ENCODE measurements at regions not wholly inside any gene's neighbourhood (a gene's known extent, or its start where the extent isn't known, plus 50 kb on each side); places are given as distances from the start of the nearest gene placed in this dataset.

GRCh38 chr5:52727576-52727975, 60.1 kb upstream of the ITGA1 start:
- no peak for TF ChIP-seq CTCF (IDR thresholded peaks at IDR 0.05; ENCODE audit: low read length, missing control alignments)
- H3K4me3 ChIP-seq (replicated peaks; ENCODE audit: low read depth, low read length) = no peak overlapping the region
- DNase-seq (ENCODE audit: low read depth) = peak; percentile 79

GRCh38 chr5:52728224-52728623, 59.5 kb upstream of the ITGA1 start:
- peak; percentile 20 for DNase-seq (ENCODE audit: low read depth)
- no peak for TF ChIP-seq CTCF (IDR thresholded peaks at IDR 0.05; ENCODE audit: low read length, missing control alignments)
- H3K4me3 ChIP-seq (replicated peaks; ENCODE audit: low read depth, low read length) = no peak overlapping the region

- H3K4me3 ChIP-seq (replicated peaks; ENCODE audit: low read depth, low read length) = no peak overlapping the region
- no peak for DNase-seq (ENCODE audit: low read depth)
- TF ChIP-seq CTCF (IDR thresholded peaks at IDR 0.05; ENCODE audit: low read length, missing control alignments) = no peak
These were observed 59.0 kb upstream of the ITGA1 start for GRCh38 chr5:52728686-52729085.

GRCh38 chr5:52731274-52732027, 56.3 kb upstream of the ITGA1 start:
- H3K4me3 ChIP-seq (replicated peaks; ENCODE audit: low read depth, low read length) = no peak overlapping the region
- TF ChIP-seq CTCF (IDR thresholded peaks at IDR 0.05; ENCODE audit: low read length, missing control alignments) = no peak
- no peak for DNase-seq (ENCODE audit: low read depth)

GRCh38 chr5:52734557-52734956, 53.2 kb upstream of the ITGA1 start:
- H3K4me3 ChIP-seq (replicated peaks; ENCODE audit: low read depth, low read length) = no peak overlapping the region
- no peak for TF ChIP-seq CTCF (IDR thresholded peaks at IDR 0.05; ENCODE audit: low read length, missing control alignments)
- no peak for DNase-seq (ENCODE audit: low read depth)

GRCh38 chr5:52735139-52735538, 52.6 kb upstream of the ITGA1 start:
- no peak overlapping the region for H3K4me3 ChIP-seq (replicated peaks; ENCODE audit: low read depth, low read length)
- TF ChIP-seq CTCF (IDR thresholded peaks at IDR 0.05; ENCODE audit: low read length, missing control alignments) = no peak
- no peak for DNase-seq (ENCODE audit: low read depth)
